Stimulated activated naive CD8-positive, alpha-beta T cell treated with anti-CD3 and anti-CD28 coated beads, Interleukin-15, Interleukin-2, amounts not matched to agents 100 ng/mL and 50 ng/mL, for 24 hours (primary cell): ENCODE measurements at regions not wholly inside any gene's neighbourhood (a gene's known extent, or its start where the extent isn't known, plus 50 kb on each side); places are given as distances from the start of the nearest gene placed in this dataset.

ENCODE experiments used
- H3K27ac Mint-ChIP-seq: one replicate; pipeline ENCODE4 v1.8.0; 2021; ENCODE audit warnings: mild to moderate bottlenecking, mixed read lengths
- H3K27me3 Mint-ChIP-seq: one replicate; pipeline ENCODE4 v1.8.0; 2021; ENCODE audit warnings: mixed read lengths
- H3K36me3 Mint-ChIP-seq: one replicate; pipeline ENCODE4 v1.8.0; 2021; ENCODE audit warnings: low read depth, mixed read lengths
- H3K4me1 Mint-ChIP-seq: one replicate; pipeline ENCODE4 v1.8.0; 2021; ENCODE audit warnings: low read depth, mixed read lengths
- H3K4me3 Mint-ChIP-seq: one replicate; pipeline ENCODE4 v1.8.0; 2021; ENCODE audit warnings: mild to moderate bottlenecking, mixed read lengths
- H3K9me3 Mint-ChIP-seq: one replicate; pipeline ENCODE4 v1.8.0; 2021; ENCODE audit warnings: mixed read lengths

DNA sequence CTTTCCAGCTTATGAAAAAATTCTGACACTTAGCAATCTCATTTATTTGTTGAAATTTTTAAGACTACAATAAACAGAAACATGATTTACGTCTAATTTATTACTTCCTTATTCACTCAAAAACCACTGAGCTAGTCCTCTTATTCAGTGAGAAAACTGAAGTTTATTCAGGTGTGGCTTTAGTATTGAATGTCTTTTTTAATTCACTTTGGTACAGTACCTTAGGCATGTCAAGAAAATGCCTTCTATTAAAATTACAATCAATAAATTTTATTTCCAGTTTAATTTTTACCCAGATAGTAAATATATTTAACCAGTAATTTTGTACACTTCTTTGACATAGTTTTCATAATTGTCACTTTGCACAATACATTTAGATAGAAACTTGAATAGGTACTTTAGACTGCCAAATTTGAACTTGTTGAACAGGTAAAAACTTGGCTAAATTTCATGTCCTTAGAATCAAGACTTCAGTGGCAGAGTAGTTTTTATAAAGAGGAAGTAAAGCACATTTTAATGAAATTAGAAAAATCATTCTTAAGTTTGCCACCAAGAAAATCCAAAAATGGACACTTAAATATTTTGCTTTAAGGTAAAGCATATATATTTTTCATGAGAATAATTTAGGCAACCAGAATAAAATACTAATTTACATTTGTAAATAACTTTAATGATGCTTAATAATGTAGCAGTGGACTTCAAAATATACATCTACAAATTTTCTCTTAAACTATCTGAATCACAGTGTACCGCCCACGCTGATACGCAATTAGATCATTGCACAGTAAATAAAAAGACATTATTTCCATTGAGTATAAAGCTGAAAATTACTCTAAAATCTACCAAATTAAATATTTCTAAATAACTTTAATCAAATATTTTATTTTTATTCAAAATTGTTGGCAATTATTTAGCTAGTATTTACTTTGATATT, 159.1 kb downstream of the RASSF9 start:
- Mint-ChIP-seq H3K9me3 (peaks cover 7% of the 10 kb centered on the region), H3K4me3 (no peak overlapping the region), H3K27ac (no peak overlapping the region), H3K36me3 (no peaks in the 10 kb centered on the region), H3K27me3 (no peaks in the 10 kb centered on the region), H3K4me1 (no peaks in the 10 kb centered on the region)

DNA sequence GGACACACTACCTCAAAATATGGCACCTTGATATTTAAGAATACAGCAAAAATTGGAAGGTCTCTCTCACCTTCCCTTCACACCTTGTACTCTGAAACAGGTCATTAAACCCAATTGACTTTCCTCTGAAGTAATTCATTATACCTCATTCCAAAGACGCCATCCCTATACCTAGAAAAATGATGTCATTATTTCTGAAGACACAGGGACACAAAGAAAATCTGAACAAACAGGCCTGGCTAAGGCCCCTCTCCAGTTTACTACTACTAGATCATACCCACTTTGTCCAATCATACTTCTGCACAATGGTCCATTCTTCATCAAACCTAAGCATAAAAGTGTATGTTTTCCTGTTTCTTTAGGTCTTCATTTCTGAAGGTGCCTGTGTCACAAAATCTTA, 156.9 kb downstream of the RASSF9 start:
- H3K4me1 Mint-ChIP-seq, result no peaks in the 10 kb centered on the region
- peaks cover 7% of the 10 kb centered on the region for H3K9me3 Mint-ChIP-seq
- no peaks in the 10 kb centered on the region for H3K27me3 Mint-ChIP-seq
- H3K36me3 Mint-ChIP-seq, result no peaks in the 10 kb centered on the region
- H3K4me3 Mint-ChIP-seq, result no peak overlapping the region
- no peak overlapping the region for H3K27ac Mint-ChIP-seq

DNA sequence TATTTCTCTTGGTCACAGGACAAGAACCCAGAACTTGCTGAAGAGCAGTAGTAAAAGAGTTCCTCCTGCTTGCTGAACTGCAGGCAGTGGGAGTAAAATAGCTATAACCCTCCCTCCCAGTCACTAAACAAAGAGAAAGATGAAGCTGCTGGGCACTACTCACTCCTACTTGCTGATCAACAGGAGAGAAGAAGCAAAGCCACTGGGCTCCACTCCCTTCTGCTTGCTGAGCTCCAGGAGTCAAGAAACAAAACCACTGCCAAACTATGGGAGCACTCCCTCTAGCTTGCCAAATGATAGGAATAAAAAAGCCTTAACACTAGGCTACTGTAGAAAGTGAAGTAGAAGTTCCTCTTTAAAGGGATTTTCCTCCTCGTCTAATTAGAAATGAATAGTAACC, 155.3 kb downstream of the RASSF9 start:
- Mint-ChIP-seq H3K27me3 (no peaks in the 10 kb centered on the region), H3K4me3 (no peak overlapping the region)

DNA sequence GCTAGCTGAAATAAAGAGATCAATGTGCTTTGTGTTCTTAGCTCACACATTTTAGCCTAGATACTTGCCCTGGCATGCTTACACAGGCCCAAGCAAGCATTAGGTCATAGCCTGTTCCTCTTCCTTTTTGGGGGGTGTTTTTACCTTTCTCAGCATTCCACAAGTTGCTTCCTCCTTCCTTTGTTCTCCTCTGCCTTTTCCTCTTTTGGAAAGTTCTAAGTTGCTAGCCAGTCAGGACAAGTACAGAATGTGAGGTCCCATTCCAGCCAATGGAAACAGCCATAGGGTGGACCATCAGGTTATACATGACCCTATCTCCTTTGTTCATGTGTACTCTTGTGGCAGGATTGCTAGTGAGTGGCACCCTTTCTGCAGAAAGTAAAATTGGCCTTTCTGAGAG, 154.9 kb downstream of the RASSF9 start:
- H3K9me3 Mint-ChIP-seq, result peaks cover 7% of the 10 kb centered on the region
- no peaks in the 10 kb centered on the region for H3K4me1 Mint-ChIP-seq
- H3K36me3 Mint-ChIP-seq, result no peaks in the 10 kb centered on the region
- no peak overlapping the region for H3K27ac Mint-ChIP-seq
- H3K4me3 Mint-ChIP-seq, result no peak overlapping the region
- no peaks in the 10 kb centered on the region for H3K27me3 Mint-ChIP-seq

More for the DNA sequence above, 155.3 kb downstream of the RASSF9 start:
- Mint-ChIP-seq H3K36me3 (no peaks in the 10 kb centered on the region), H3K27ac (no peak overlapping the region), H3K4me1 (no peaks in the 10 kb centered on the region), H3K9me3 (peaks cover 7% of the 10 kb centered on the region)

DNA sequence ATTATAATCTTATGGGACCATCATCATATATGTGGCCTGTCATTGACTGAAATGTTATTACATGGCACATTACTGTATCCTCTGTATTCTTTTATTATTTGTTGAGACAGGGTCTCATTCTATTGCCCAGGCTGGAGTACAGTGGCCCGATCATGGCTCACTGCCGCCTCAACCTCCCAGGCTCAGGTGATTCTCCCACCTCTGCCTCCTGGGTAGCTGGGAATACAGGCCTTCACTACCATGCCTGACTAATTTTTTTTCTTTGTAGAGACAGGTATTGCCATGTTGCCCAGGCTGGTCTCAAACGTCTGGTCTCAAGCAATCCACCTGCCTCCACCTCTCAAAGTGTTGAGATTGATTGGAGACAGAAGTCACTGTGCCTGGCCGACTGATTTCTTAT, 153.2 kb downstream of the RASSF9 start:
- Mint-ChIP-seq H3K27me3 (no peaks in the 10 kb centered on the region), H3K4me3 (no peak overlapping the region), H3K4me1 (no peaks in the 10 kb centered on the region), H3K27ac (no peak overlapping the region), H3K36me3 (no peaks in the 10 kb centered on the region), H3K9me3 (peaks cover 7% of the 10 kb centered on the region)

DNA sequence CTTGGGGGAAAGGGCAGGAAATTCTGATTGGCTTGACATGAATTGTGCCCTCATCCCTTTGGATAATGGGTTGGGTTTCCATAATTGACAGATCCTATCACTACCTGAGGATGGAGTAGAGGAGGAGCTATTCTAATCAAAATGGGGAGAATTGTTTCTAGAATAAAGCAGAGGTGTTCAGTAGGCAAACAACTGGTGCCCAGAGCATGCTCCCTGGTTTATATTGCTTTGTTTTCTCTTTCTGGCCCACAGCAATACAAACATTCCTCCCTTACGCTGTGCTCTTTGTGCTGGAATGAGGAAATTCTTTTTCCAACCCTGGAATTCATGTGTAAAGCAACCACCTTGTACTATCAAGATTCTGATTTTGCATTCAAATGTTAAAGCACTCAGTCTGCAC, 147.4 kb downstream of the RASSF9 start:
- Mint-ChIP-seq H3K36me3 (no peaks in the 10 kb centered on the region), H3K27me3 (no peaks in the 10 kb centered on the region), H3K4me1 (no peaks in the 10 kb centered on the region), H3K4me3 (no peak overlapping the region), H3K9me3 (no peaks in the 10 kb centered on the region), H3K27ac (no peak overlapping the region)

GRCh38 chr12:85690146-85690545, 146.1 kb downstream of the RASSF9 start:
- no peak overlapping the region for H3K4me3 Mint-ChIP-seq
- H3K9me3 Mint-ChIP-seq, result no peaks in the 10 kb centered on the region
- no peak overlapping the region for H3K27ac Mint-ChIP-seq
- no peaks in the 10 kb centered on the region for H3K4me1 Mint-ChIP-seq
- H3K36me3 Mint-ChIP-seq, result no peaks in the 10 kb centered on the region
- H3K27me3 Mint-ChIP-seq, result no peaks in the 10 kb centered on the region

DNA sequence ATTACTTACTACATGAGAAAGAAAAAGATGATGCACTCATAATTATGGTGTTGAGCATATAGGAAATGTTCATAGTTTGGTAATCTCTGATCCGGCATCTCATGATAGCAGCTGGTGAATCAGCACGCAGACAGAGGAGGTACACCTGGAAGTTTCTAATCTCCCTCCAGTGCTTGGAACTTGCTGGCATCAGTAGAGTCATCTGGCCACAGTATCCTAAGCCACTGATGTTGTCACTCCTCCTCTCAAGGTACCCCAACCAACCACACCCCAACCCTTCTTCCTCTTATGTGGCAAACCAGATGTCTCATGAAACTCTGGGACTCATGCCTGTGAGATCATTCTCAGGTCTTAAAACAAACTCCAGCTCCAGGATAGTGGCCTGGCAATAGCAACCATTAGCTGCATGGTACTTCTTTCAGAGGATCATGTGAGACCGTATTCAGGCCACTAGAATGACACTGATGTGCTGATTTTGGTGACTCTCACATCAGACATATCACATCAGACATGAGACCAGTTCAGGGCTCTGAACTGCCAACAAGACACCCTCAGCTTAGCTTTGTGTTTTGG, 143.0 kb downstream of the RASSF9 start:
- Mint-ChIP-seq H3K36me3 (no peaks in the 10 kb centered on the region), H3K27ac (no peak overlapping the region), H3K9me3 (no peaks in the 10 kb centered on the region), H3K27me3 (no peaks in the 10 kb centered on the region), H3K4me3 (no peak overlapping the region), H3K4me1 (no peaks in the 10 kb centered on the region)

- Mint-ChIP-seq H3K4me1 (no peaks in the 10 kb centered on the region), H3K27ac (no peak overlapping the region), H3K9me3 (no peaks in the 10 kb centered on the region), H3K27me3 (no peaks in the 10 kb centered on the region), H3K36me3 (no peaks in the 10 kb centered on the region), H3K4me3 (no peak overlapping the region)
Observed at GRCh38 chr12:85695097-85695715, 141.0 kb downstream of the RASSF9 start.

GRCh38 chr12:85697003-85697402, 139.2 kb downstream of the RASSF9 start:
- no peak overlapping the region for H3K27ac Mint-ChIP-seq
- no peaks in the 10 kb centered on the region for H3K27me3 Mint-ChIP-seq
- H3K4me1 Mint-ChIP-seq, result no peaks in the 10 kb centered on the region
- no peak overlapping the region for H3K4me3 Mint-ChIP-seq
- H3K36me3 Mint-ChIP-seq, result no peaks in the 10 kb centered on the region
- H3K9me3 Mint-ChIP-seq, result no peaks in the 10 kb centered on the region

GRCh38 chr12:85698937-85699336, 137.3 kb downstream of the RASSF9 start:
- Mint-ChIP-seq H3K27me3 (no peaks in the 10 kb centered on the region), H3K4me3 (no peak overlapping the region), H3K9me3 (no peaks in the 10 kb centered on the region), H3K36me3 (no peaks in the 10 kb centered on the region), H3K4me1 (no peaks in the 10 kb centered on the region), H3K27ac (no peak overlapping the region)

DNA sequence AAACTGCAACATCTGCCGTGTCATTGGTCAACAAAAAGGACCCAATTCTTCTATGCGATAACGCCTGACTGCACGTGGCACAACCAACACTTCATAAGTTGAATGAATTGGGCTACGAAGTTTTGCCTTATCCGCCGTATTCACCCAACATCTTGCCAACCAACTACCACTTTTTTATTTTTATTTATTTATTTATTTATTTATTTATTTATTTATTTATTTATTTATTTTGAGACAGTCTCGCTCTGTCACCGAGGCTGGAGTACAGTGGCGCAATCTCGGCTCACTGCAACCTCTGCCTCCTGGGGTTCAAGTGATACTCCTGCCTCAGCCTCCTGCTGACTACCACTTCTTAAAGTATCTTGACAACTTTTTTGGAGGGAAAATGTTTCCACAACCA, 127.4 kb downstream of the RASSF9 start:
- Mint-ChIP-seq H3K4me1 (no peaks in the 10 kb centered on the region), H3K9me3 (no peaks in the 10 kb centered on the region), H3K36me3 (no peaks in the 10 kb centered on the region), H3K27ac (no peak overlapping the region), H3K4me3 (no peak overlapping the region), H3K27me3 (no peaks in the 10 kb centered on the region)

DNA sequence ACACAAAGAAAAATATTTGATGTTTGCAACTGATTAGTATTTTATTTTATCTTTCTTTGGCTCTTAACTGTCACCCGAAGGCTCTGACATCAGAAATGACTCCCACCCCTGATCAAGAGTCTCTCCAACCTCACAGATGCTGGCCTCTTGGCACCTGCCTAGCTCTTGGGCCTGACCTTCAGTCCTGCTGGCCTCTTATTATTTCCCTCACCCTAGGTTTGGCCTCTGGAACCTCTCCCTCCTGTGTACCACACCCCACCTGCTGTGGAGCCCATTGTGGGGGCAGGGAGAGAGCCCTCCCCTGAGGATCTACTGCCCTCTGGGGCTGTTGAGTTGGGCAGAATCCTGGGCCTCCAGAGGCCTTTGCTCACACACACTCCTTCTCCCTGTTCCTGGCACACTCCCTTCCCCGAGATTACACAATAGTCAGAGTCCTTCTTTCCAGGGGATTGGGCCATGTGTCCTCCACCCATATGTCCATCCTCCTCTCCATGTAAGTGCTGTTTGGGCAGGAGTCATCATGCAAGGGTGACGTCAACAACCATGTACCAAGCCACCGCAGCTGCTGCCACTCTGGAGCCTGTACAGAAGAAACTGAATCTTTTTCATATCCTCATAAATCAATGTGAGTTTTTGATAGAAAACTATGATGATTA, 124.3 kb downstream of the RASSF9 start:
- Mint-ChIP-seq H3K9me3 (no peaks in the 10 kb centered on the region), H3K27ac (no peak overlapping the region), H3K27me3 (no peaks in the 10 kb centered on the region), H3K4me1 (no peaks in the 10 kb centered on the region), H3K36me3 (no peaks in the 10 kb centered on the region), H3K4me3 (no peak overlapping the region)

GRCh38 chr12:85713373-85713772, 122.8 kb downstream of the RASSF9 start:
- Mint-ChIP-seq H3K27me3 (no peaks in the 10 kb centered on the region), H3K4me1 (no peaks in the 10 kb centered on the region), H3K27ac (no peak overlapping the region), H3K9me3 (peaks cover 3% of the 10 kb centered on the region), H3K4me3 (no peak overlapping the region), H3K36me3 (no peaks in the 10 kb centered on the region)

DNA sequence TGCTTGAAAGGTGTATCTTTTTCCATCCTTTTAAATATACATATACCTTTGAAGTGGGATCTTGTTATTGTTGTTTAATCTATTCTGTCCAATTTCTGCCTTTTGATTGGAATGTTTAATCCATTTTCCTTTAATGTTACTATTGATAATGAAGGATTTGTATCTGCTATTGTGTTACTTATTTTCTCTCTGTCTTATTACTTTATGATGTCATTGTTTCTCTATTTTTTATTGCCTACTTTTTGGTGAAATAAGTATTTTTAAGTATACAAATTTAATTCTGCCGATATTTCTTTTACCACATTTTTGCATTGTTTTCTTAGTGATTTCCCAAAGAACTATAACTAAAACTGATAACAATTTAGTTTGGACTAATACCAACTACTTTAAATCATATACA, 121.8 kb downstream of the RASSF9 start:
- H3K27ac Mint-ChIP-seq, result no peak overlapping the region

More for the DNA sequence above, 121.8 kb downstream of the RASSF9 start:
- H3K4me1 Mint-ChIP-seq, result no peaks in the 10 kb centered on the region
- H3K9me3 Mint-ChIP-seq, result peaks cover 4% of the 10 kb centered on the region
- H3K27me3 Mint-ChIP-seq, result no peaks in the 10 kb centered on the region
- H3K36me3 Mint-ChIP-seq, result no peaks in the 10 kb centered on the region
- no peak overlapping the region for H3K4me3 Mint-ChIP-seq
